ENCODE measurements at regions not wholly inside any gene's neighbourhood (a gene's known extent, or its start where the extent isn't known, plus 50 kb on each side); places are given as distances from the start of the nearest gene placed in this dataset.

GRCh38 chr11:36933481-36933880 lies 335.4 kb upstream of the RAG2 start:
- H3K4me1 ChIP-seq = no peaks in the 10 kb centered on the region
- no peak overlapping the region for H3K4me3 ChIP-seq
- no peaks in the 10 kb centered on the region for H3K36me3 ChIP-seq
- H3K27me3 ChIP-seq (ENCODE audit: low read depth) = no peaks in the 10 kb centered on the region
- no peak for TF ChIP-seq CTCF (IDR thresholded peaks at IDR 0.05; ENCODE audit: borderline replicate concordance)
- intact Hi-C loops (cut with micrococcal nuclease) = no loop called here
- no peak overlapping the region for H3K27ac ChIP-seq (replicated peaks)
- no peak for DNase-seq
- H3K9me3 ChIP-seq (replicated peaks) = no peaks in the 10 kb centered on the region

GRCh38 chr11:36931139-36931538 lies 333.1 kb upstream of the RAG2 start:
- no peaks in the 10 kb centered on the region for H3K9me3 ChIP-seq (replicated peaks)
- no peaks in the 10 kb centered on the region for H3K4me1 ChIP-seq
- TF ChIP-seq CTCF (IDR thresholded peaks at IDR 0.05; ENCODE audit: borderline replicate concordance) = no peak
- no peak for DNase-seq
- H3K27me3 ChIP-seq (ENCODE audit: low read depth) = no peaks in the 10 kb centered on the region
- no peak overlapping the region for H3K27ac ChIP-seq (replicated peaks)
- no peaks in the 10 kb centered on the region for H3K36me3 ChIP-seq
- H3K4me3 ChIP-seq = no peak overlapping the region
- intact Hi-C loops (cut with micrococcal nuclease) = no loop called here

GRCh38 chr11:36930256-36930655 lies 332.2 kb upstream of the RAG2 start:
- H3K36me3 ChIP-seq = no peaks in the 10 kb centered on the region
- no peak for TF ChIP-seq CTCF (IDR thresholded peaks at IDR 0.05; ENCODE audit: borderline replicate concordance)

GRCh38 chr11:36929401-36929800 lies 331.4 kb upstream of the RAG2 start:
- H3K4me1 ChIP-seq = no peaks in the 10 kb centered on the region
- H3K27me3 ChIP-seq (ENCODE audit: low read depth) = no peaks in the 10 kb centered on the region
- H3K27ac ChIP-seq (replicated peaks) = no peak overlapping the region
- no peak overlapping the region for H3K4me3 ChIP-seq
- H3K36me3 ChIP-seq = no peaks in the 10 kb centered on the region
- TF ChIP-seq CTCF (IDR thresholded peaks at IDR 0.05; ENCODE audit: borderline replicate concordance) = no peak
- intact Hi-C loops (cut with micrococcal nuclease) = no loop called here
- H3K9me3 ChIP-seq (replicated peaks) = peaks cover 5% of the 10 kb centered on the region
- DNase-seq = no peak

More at GRCh38 chr11:36930256-36930655, 332.2 kb upstream of the RAG2 start:
- DNase-seq = no peak
- Histone ChIP-seq H3K27me3 (ENCODE audit: low read depth) (no peaks in the 10 kb centered on the region), H3K4me3 (no peak overlapping the region), H3K9me3 (replicated peaks) (peaks cover 5% of the 10 kb centered on the region), H3K27ac (replicated peaks) (no peak overlapping the region), H3K4me1 (no peaks in the 10 kb centered on the region)
- intact Hi-C loops (cut with micrococcal nuclease) = no loop called here

- Histone ChIP-seq H3K4me1 (no peaks in the 10 kb centered on the region), H3K27me3 (ENCODE audit: low read depth) (no peaks in the 10 kb centered on the region), H3K36me3 (no peaks in the 10 kb centered on the region), H3K9me3 (replicated peaks) (peaks cover 5% of the 10 kb centered on the region), H3K27ac (replicated peaks) (no peak overlapping the region), H3K4me3 (no peak overlapping the region)
- DNase-seq = no peak
- intact Hi-C loops (cut with micrococcal nuclease) = no loop called here
- no peak for TF ChIP-seq CTCF (IDR thresholded peaks at IDR 0.05; ENCODE audit: borderline replicate concordance)
Observed at GRCh38 chr11:36928621-36929020, 330.6 kb upstream of the RAG2 start.

GRCh38 chr11:36899800-36900199 lies 301.8 kb upstream of the RAG2 start:
- H3K4me1 ChIP-seq = no peaks in the 10 kb centered on the region
- intact Hi-C loops (cut with micrococcal nuclease) = no loop called here
- no peaks in the 10 kb centered on the region for H3K36me3 ChIP-seq
- no peak for DNase-seq
- no peaks in the 10 kb centered on the region for H3K27me3 ChIP-seq (ENCODE audit: low read depth)
- H3K27ac ChIP-seq (replicated peaks) = no peak overlapping the region
- TF ChIP-seq CTCF (IDR thresholded peaks at IDR 0.05; ENCODE audit: borderline replicate concordance) = no peak
- H3K4me3 ChIP-seq = no peak overlapping the region
- no peaks in the 10 kb centered on the region for H3K9me3 ChIP-seq (replicated peaks)

Data from left ventricle myocardium inferior (tissue), 1 donor.